ENCODE measurements at regions not wholly inside any gene's neighbourhood (a gene's known extent, or its start where the extent isn't known, plus 50 kb on each side); places are given as distances from the start of the nearest gene placed in this dataset.

DNA sequence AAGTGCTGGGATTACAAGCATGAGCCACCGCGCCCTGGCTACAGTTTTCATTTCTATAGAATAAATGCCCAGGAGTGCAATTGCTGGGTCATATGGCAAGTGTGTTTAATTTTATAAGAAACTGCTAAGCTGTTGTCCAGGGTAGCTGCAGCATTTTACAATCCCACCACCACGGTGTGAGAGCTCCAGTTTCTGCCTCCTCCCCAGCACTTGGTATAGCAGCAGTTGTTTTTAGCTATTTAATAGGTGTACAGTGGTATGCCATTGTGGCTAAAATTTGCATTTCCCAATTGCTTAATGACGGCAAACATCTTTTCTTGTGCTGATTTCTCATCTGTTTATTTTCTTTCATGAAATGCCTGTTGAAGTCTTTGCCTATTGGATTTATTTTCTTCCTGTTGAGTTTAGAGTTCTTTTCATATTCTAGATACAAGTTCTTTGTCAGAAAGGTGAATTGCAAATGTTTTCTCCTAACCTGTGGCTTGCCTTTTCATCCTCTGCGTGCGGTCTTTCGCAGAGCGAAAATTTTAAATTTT lies 100.3 kb downstream of the NDFIP1 start:
- TF ChIP-seq EZH2 (IDR thresholded peaks at IDR 0.05; ENCODE audit: insufficient read depth, poor library complexity, severe bottlenecking) = no peak
- TF ChIP-seq EZH2phosphoT487 (IDR thresholded peaks at IDR 0.05; ENCODE audit: insufficient read depth, low read depth) = no peak
